Transverse colon (tissue), 4 donors: ENCODE measurements at regions not wholly inside any gene's neighbourhood (a gene's known extent, or its start where the extent isn't known, plus 50 kb on each side); places are given as distances from the start of the nearest gene placed in this dataset.
"Not testable (repeated sequence)": the region's sequence is repeated elsewhere in the genome, so short reads cannot be mapped to it uniquely, and the experiment has no call there.

Experiments used
- DNase-seq: peaks from one replicate; pipeline ENCODE4 v3.0.0-alpha.2; 2019
- H3K27ac ChIP-seq, 4 donors: fragments of 200-600 bp; sonication (generic); 2 replicates each; pipeline ENCODE4 v1.5.1; 2016 to 2018; ENCODE audit warnings: inconsistent platforms in 4 of 4
- H3K27me3 ChIP-seq: fragments of 200-600 bp; sonication (generic); 2 replicates; pipeline ENCODE4 v1.5.1; 2017; ENCODE audit warnings: inconsistent platforms
- H3K36me3 ChIP-seq, 4 donors: fragments of 200-600 bp; sonication (generic); 2 replicates each; pipeline ENCODE4 v1.5.1; 2017 to 2019; ENCODE audit warnings: inconsistent platforms in 4 of 4
- H3K4me1 ChIP-seq, 4 donors: fragments of 200-600 bp; sonication (generic); 2 replicates each; pipeline ENCODE4 v1.5.1; 2017 to 2020; ENCODE audit warnings: inconsistent platforms in 4 of 4
- H3K4me3 ChIP-seq, 4 donors: fragments of 200-600 bp; sonication (generic); 1 replicate in 1 of 4; 2 replicates in 3 of 4; pipeline versions ENCODE4 v1.5.1 to v1.6.1; 2017 to 2019; ENCODE audit warnings: inconsistent platforms in 4 of 4
- H3K9me3 ChIP-seq, 2 donors: fragments of 200-600 bp; sonication (generic); 2 replicates each; pipeline ENCODE4 v1.5.1; 2017 to 2019; ENCODE audit warnings: inconsistent platforms in 2 of 2
- EP300 ChIP-seq: sonication (generic); formaldehyde crosslinking; IDR thresholded peaks from one replicate; pipeline ENCODE4 v1.6.1; 2017; ENCODE audit warnings: antibody characterized with exemption, low read depth
- POLR2A ChIP-seq: fragments of 450-650 bp; IDR thresholded peaks from one replicate; pipeline ENCODE4 v1.6.1; 2016; ENCODE audit warnings: antibody characterized with exemption, mild to moderate bottlenecking, moderate library complexity
- POLR2AphosphoS5 ChIP-seq, 3 donors: sonication (generic); formaldehyde crosslinking; IDR thresholded peaks; one replicate each; pipeline ENCODE4 v1.6.1; 2016; ENCODE audit warnings: antibody characterized with exemption in 3 of 3
- WGBS, 2 donors: methylation state at CpG; one replicate each; pipeline ENCODE4 v1.1.5; 2018; ENCODE audit warnings: low coverage in 1 of 2; 5-methylcytosine and 5-hydroxymethylcytosine counted together
- in situ Hi-C, 4 donors: fragments of 200-750 bp; cut with MboI; loops; one replicate each; pipeline versions ENCODE4 v1.15.0 to v1.15.1; 2017; ENCODE audit warnings: low sequenced_read_pairs in 3 of 4, low pct_ligation_motif_present in 1 of 4, low pct_unique_long_range_greater_than_20kb in 1 of 4
- intact Hi-C: fragments of 100-400 bp; cut with DNase I; formaldehyde crosslinking; loops from one replicate; pipeline ENCODE4 v1.15.1; 2023; ENCODE audit warnings: low total_unique reads
- TF ChIP-seq, protein P1 (sequence below), 5 experiments: fragments of 200-600 bp in 3 of 5; fragments of 450-650 bp in 2 of 5; sonication (generic) in 3 of 5; IDR thresholded peaks; 1 replicate in 2 of 5; 2 replicates in 3 of 5; pipeline ENCODE4 v1.5.1; 2016 to 2017; ENCODE audit warnings: antibody characterized with exemption in 5 of 5, inconsistent platforms in 3 of 5, mild to moderate bottlenecking in 2 of 5, moderate library complexity in 1 of 5

DNA sequence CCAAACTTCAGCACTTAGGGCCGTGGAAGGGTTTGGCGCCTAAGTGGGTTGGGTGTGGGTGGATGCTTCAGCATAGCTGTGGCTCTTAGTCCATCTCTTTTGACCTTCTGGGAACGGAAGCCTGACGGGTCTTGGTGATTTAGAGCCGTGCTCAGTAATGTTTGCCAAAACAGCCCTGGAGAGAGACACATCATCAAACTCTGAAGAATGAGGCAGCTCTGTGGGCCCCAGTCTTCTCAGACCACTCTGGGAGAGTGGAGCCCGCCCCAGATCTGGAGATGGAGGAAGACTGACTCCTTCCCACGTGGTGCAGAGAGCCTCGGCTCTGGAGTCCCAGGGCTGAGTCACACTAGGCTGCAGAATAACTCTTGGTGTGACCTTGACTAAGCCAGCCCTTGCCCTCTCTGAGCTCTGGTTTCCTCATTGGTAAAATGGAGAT, 168.9 kb downstream of the C11orf91 start:
- Histone ChIP-seq H3K36me3 (no peaks in the 10 kb centered on the region), H3K9me3 (peaks cover 0 to 4% of the 10 kb centered on the region in 2 donors), H3K27me3 (peaks cover 1% of the 10 kb centered on the region), H3K4me1 (no peaks in the 10 kb centered on the region), H3K4me3 (no peak overlapping the region), H3K27ac (no peak overlapping the region)
- no peak for DNase-seq
- TF ChIP-seq, protein P1, sequence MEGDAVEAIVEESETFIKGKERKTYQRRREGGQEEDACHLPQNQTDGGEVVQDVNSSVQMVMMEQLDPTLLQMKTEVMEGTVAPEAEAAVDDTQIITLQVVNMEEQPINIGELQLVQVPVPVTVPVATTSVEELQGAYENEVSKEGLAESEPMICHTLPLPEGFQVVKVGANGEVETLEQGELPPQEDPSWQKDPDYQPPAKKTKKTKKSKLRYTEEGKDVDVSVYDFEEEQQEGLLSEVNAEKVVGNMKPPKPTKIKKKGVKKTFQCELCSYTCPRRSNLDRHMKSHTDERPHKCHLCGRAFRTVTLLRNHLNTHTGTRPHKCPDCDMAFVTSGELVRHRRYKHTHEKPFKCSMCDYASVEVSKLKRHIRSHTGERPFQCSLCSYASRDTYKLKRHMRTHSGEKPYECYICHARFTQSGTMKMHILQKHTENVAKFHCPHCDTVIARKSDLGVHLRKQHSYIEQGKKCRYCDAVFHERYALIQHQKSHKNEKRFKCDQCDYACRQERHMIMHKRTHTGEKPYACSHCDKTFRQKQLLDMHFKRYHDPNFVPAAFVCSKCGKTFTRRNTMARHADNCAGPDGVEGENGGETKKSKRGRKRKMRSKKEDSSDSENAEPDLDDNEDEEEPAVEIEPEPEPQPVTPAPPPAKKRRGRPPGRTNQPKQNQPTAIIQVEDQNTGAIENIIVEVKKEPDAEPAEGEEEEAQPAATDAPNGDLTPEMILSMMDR (IDR thresholded peaks at IDR 0.05) = no peak
- no peak for TF ChIP-seq EP300
- TF ChIP-seq POLR2A = no peak
- no peak for TF ChIP-seq POLR2AphosphoS5 (IDR thresholded peaks at IDR 0.05)
- in situ Hi-C loops (no loop called here), intact Hi-C loops (no loop called here)
- WGBS, 2 donors = 47 to 75% methylated on average over 2 to 8 of the region's 8 CpGs

DNA sequence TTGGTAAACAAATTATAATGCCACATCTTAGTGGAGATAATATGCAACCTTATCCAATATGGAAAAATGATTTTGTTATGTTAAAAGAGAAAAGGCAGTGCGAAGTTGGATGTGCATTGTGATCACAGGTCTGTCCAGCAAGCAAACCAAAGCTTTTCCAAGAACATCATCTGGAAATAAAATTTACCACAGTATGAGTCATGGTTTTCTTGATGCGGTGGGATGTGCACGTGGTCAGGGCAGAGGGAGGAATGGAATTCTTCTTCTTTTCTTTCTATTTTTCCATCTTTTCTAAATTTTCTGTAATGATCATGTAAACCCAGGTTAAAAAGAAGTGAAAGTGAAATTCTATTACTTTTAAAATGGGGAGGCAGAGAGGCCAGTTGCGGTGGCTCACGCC, 169.8 kb downstream of the C11orf91 start:
- Histone ChIP-seq H3K9me3 (peaks cover 0 to 7% of the 10 kb centered on the region in 2 donors), H3K4me3 (no peak overlapping the region), H3K4me1 (no peaks in the 10 kb centered on the region), H3K36me3 (no peaks in the 10 kb centered on the region), H3K27ac (no peak overlapping the region), H3K27me3 (no peaks in the 10 kb centered on the region)
- DNase-seq = no peak
- TF ChIP-seq, protein P1 (IDR thresholded peaks at IDR 0.05) = no peak
- TF ChIP-seq EP300 (no peak), POLR2AphosphoS5 (IDR thresholded peaks at IDR 0.05) (no peak), POLR2A (no peak)
- whole genome bisulfite sequencing, 2 donors = 74 to 86% methylated on average over 5 of the region's 5 CpGs
- in situ Hi-C loops = no loop called here
- intact Hi-C loops = no loop called here

DNA sequence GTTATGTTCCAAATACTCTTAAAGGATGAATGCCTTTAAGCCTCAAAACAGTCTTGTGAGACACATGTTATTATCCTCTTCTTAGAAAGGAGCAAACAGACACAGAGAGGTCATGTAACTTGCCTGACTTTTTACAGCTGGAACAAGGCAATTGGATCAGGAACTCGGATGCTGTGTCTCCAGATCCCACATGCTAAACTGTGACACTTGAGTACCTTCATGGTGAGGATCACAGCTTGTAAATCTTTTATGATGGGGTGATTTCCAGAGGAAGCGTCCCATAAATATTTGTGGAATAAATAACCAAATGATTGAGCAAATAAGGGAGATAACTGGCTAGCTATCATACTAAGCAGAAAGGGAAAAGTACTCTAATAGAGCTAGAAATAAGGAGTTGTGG, 171.2 kb downstream of the C11orf91 start:
- Histone ChIP-seq H3K27me3 (peaks cover 10% of the 10 kb centered on the region), H3K9me3 (peaks cover 0 to 7% of the 10 kb centered on the region in 2 donors), H3K4me3 (no peak overlapping the region), H3K4me1 (no peaks in the 10 kb centered on the region), H3K36me3 (no peaks in the 10 kb centered on the region), H3K27ac (no peak overlapping the region)
- intact Hi-C loops (no loop called here), in situ Hi-C loops (no loop called here)
- no peak for DNase-seq
- TF ChIP-seq POLR2AphosphoS5 (IDR thresholded peaks at IDR 0.05) (no peak), POLR2A (no peak), EP300 (no peak)
- 20 to 33% methylated on average over 2 of the region's 2 CpGs for WGBS, 2 donors

DNA sequence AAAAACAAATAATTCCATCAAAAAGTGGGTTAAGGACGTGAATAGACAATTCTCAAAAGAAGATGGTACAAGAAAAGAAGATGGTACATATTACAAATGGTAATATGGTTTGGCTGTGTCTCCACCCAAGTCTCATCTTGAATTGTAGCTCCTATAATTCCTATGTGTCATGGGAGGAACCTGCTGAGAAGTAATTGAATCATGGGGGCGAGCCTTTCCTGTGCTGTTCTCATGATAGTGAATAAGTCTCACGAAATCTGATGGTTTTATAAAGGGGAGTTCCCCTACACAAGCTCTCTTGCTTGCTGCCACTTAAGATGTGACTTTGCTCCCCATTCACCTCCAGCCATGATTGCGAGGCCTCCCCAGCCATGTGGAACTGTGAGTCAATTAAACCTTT, 172.9 kb downstream of the C11orf91 start:
- in situ Hi-C loops = not testable (repeated sequence)

DNA sequence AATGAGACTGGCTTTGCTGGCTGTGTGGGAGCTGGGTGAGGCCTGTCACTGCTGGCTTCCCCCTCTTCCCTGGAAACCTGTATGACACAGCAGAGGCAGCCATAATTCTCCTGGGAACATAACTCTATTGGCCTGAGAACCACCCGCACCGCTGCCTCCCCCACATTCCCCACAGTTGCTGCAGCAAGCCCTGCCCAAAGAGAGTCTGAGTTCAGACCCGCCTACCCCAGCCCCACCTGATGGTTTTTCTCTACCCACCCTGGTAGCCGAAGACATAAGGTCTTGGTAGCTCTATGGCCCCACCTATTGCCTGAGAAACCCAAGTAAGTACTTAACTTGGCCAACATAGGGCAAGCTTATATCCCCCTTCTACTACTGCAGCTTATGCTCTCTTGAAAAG, 174.8 kb downstream of the C11orf91 start:
- Histone ChIP-seq H3K4me3 (no peak overlapping the region), H3K27me3 (peaks cover 10% of the 10 kb centered on the region), H3K4me1 (no peaks in the 10 kb centered on the region), H3K9me3 (peaks cover 0 to 7% of the 10 kb centered on the region in 2 donors), H3K36me3 (no peaks in the 10 kb centered on the region), H3K27ac (no peak overlapping the region)
- WGBS, 2 donors = 0 to 79% methylated on average over 1 to 4 of the region's 4 CpGs
- in situ Hi-C loops = no loop called here
- intact Hi-C loops = no loop called here
- DNase-seq = no peak
- no peak for TF ChIP-seq EP300
- TF ChIP-seq, protein P1 (IDR thresholded peaks at IDR 0.05) = no peak
- TF ChIP-seq POLR2AphosphoS5 (IDR thresholded peaks at IDR 0.05) = no peak

More for the DNA sequence above, 172.9 kb downstream of the C11orf91 start:
- H3K9me3 ChIP-seq, H3K27me3 ChIP-seq, intact Hi-C loops, H3K36me3 ChIP-seq, H3K4me3 ChIP-seq, DNase-seq, H3K4me1 ChIP-seq, H3K27ac ChIP-seq: not testable (repeated sequence)
- WGBS, 2 donors = 61 to 72% methylated on average over 2 to 4 of the region's 4 CpGs
